GM21381 (cell line): ENCODE measurements at regions not wholly inside any gene's neighbourhood (a gene's known extent, or its start where the extent isn't known, plus 50 kb on each side); places are given as distances from the start of the nearest gene placed in this dataset.
"Not testable (repeated sequence)": the region's sequence is repeated elsewhere in the genome, so short reads cannot be mapped to it uniquely, and the experiment has no call there.

Experiments
- ATAC-seq: cut with Tn5 transposase; IDR thresholded peaks from one replicate; pipeline ENCODE4 v1.9.1; 2021; ENCODE audit warnings: mild to moderate bottlenecking, moderate library complexity; ENCODE audit not compliant: unreplicated experiment

GRCh38 chr7:69062020-69062765 lies 536.1 kb upstream of the AUTS2 start:
- no peak for ATAC-seq

GRCh38 chr7:69067397-69067796 lies 530.9 kb upstream of the AUTS2 start:
- no peak for ATAC-seq

GRCh38 chr7:69070476-69070875 lies 527.8 kb upstream of the AUTS2 start:
- no peak for ATAC-seq

- no peak for ATAC-seq
Observed at GRCh38 chr7:69076566-69076965, 521.7 kb upstream of the AUTS2 start.

GRCh38 chr7:69078997-69079769 lies 519.1 kb upstream of the AUTS2 start:
- ATAC-seq, result no peak

- not testable (repeated sequence) for ATAC-seq
Observed at GRCh38 chr7:69087281-69087680, 511.0 kb upstream of the AUTS2 start.

- ATAC-seq, result no peak
Observed at GRCh38 chr7:69088185-69088584, 510.1 kb upstream of the AUTS2 start.

- ATAC-seq, result no peak
Observed at GRCh38 chr7:69090936-69091335, 507.3 kb upstream of the AUTS2 start.

- no peak for ATAC-seq
Observed at GRCh38 chr7:69091521-69091920, 506.8 kb upstream of the AUTS2 start.

- no peak for ATAC-seq
Observed at GRCh38 chr7:69095127-69095526, 503.1 kb upstream of the AUTS2 start.

GRCh38 chr7:69095649-69096048 lies 502.6 kb upstream of the AUTS2 start:
- no peak for ATAC-seq

GRCh38 chr7:69104023-69104422 lies 494.3 kb upstream of the AUTS2 start:
- ATAC-seq, result no peak

GRCh38 chr7:69105092-69105491 lies 493.2 kb upstream of the AUTS2 start:
- no peak for ATAC-seq

- no peak for ATAC-seq
Observed at GRCh38 chr7:69105981-69106380, 492.3 kb upstream of the AUTS2 start.

GRCh38 chr7:69106449-69106848 lies 491.8 kb upstream of the AUTS2 start:
- ATAC-seq, result not testable (repeated sequence)

- not testable (repeated sequence) for ATAC-seq
Observed at GRCh38 chr7:69106946-69107345, 491.3 kb upstream of the AUTS2 start.

GRCh38 chr7:69108097-69108496 lies 490.2 kb upstream of the AUTS2 start:
- no peak for ATAC-seq

GRCh38 chr7:69109246-69109645 lies 489.0 kb upstream of the AUTS2 start:
- ATAC-seq, result no peak

GRCh38 chr7:69109879-69110278 lies 488.4 kb upstream of the AUTS2 start:
- ATAC-seq, result no peak

- ATAC-seq, result no peak
Observed at GRCh38 chr7:69110450-69111050, 487.7 kb upstream of the AUTS2 start.

- no peak for ATAC-seq
Observed at GRCh38 chr7:69114374-69114773, 483.9 kb upstream of the AUTS2 start.

- no peak for ATAC-seq
Observed at GRCh38 chr7:69115788-69116187, 482.5 kb upstream of the AUTS2 start.
